HG03354 (cell line): ENCODE measurements at regions not wholly inside any gene's neighbourhood (a gene's known extent, or its start where the extent isn't known, plus 50 kb on each side); places are given as distances from the start of the nearest gene placed in this dataset.

ENCODE experiments used
- ATAC-seq: cut with Tn5 transposase; IDR thresholded peaks from one replicate; pipeline ENCODE4 v1.9.1; 2021; ENCODE audit warnings: mild to moderate bottlenecking; ENCODE audit not compliant: unreplicated experiment, poor library complexity, severe bottlenecking

DNA sequence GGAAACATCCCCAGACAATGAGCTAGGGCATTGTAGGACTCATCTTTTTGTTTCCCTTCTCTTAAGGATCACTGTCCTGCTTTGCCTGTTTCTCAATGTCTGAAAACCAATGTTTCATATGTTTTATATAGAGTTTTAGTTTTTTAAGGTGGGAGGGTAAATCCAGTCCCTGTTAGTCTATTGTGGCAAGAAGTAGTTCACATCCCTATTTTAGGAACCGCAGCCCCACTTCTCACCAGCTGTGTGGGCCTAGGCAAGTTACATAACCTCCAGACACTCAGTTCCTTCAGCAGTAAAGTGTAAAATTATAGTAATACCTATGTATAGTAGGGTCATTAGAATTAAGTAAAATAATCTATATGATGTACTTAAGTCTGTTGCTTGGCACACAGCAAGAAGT is 105.8 kb upstream of the WLS start:
- no peak for ATAC-seq

DNA sequence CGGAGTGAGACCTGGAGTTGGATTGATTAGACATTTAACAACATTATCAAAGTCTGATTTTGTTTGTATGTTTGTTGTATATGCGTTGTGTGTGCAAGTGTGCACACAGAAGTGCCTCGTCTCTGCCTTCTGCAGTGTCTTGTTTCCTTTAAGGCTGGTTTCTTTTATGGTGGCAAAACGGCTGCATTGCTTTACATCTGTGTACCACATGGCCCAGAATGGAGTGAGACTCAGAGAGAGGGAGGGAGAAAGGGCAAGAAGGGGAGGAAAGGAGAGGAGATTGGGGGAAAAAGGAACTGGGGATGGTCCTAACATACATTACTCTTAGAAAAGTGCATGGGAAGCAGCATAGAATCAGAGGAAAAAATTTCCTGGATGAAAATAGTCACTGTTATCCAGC is 99.7 kb upstream of the WLS start:
- ATAC-seq, result no peak

DNA sequence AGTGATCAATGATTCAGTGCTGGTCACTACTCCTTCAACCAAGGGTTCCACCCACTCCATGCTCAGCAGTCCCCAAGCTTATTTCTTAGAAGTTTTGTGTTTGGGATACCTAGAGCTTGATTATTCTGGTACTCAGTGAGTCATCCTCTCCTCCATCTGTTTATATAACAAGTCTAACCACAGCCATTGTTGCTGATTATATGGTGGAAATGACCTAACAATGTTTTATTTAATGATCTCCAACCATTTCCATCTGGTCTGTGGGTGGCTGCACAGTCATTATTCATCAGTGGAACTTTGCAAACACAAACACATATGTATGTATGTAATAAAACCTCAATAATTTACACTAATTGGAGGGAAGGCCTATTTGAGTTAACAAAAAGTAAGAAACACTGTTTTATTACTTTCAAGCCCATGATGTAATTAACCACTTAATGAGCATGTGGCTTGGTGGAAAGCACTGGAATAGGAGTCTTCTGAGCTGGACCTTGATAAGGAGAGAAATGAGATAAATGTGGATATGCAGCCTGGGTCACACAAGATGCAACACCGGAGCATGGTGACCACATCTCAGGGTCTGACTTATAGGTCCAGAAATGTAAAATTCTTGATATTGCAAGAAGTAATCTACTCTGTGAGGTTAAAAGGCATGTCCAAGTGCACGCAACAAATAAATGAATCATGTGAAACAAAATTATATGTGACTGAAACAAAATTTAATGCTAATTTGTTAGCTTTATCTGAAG is 99.0 kb upstream of the WLS start:
- no peak for ATAC-seq

DNA sequence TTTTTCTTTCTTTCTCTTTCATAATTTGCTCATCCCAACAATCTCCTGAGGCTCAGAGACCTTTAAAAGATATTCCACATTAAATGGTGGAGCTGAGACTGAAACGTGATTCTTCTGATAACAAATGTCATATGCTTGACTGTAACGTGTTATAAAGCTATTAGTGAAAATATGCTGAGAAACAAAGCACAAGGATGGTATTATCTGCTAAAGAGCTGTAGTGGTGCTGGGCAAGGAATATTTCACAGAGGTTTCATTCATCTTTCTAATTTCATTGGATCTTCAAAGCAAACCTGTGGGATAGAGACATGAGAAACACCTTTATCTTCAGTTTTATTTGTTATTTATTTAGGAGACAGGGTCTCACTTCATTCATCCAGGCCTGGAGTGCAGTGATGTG is 98.1 kb upstream of the WLS start:
- ATAC-seq, result no peak

DNA sequence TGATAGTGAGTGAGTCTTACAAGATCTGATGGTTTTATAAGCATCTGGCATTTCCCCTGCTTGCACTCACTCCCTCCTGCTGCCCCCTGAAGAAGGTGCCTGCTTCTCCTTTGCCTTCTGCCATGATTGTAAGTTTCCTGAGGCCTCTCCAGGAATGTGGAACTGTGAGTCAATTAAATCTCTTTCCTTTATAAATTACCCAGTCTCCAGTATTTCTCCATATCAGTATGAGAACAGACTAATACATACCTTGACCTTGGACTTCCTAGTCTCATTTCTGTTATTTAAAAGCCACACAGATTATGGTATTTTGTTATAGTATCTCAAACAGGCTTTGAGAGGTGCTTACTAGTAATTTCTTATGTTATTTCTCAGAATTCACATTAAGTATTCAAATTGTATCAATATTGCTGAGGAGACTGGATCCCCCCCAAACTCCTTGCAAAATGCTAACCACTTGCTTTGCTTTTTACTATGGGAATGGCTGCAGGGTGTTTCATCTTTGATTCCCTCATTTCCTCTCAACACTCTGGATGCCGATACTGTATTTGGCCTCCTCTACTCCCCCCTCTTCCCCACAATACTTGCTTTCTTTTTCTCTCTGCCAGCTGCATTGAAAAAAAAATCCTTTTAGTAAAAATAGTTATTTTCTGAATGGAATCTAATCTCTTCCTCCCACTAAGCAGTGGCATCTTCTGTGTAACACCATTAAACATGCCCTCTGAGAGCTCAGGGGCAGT is 96.9 kb upstream of the WLS start:
- ATAC-seq, result no peak

DNA sequence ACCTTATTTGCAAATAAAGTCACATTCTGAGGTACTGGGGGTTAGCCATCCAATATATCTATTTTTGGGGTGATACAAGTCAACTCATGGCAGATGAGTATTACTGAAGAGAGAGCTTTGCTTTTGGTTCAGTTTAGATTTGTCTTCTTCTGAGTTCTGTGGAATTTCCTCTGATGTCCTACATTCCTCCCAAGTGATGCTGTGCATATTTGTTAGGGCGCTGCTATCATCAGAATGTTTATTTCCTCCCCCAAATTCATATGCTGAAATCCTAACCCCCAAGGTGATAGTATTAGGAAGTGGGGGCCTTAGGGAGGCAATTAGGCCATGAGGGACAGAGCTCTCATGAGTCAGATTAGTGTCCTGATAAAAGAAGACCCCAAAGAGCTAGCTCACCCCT is 96.2 kb upstream of the WLS start:
- no peak for ATAC-seq

DNA sequence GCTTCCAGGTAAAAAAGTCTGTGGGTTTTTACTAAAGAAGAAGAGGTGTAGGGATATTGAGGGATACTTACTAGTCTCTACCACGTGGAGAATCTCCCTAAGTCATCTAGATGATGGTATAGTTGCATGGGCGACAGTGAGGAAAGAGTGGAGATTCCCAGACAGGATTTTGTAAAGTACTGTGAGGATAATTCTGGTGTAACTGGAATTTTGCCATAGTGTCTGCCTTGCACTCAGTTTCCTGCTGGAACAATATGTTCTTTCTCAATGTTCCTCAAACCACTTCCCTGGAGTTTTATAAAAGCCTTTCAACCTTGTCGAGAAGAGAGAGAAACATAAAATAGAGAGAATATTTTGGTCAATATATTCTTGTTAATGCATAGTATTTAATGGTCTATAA is 95.1 kb upstream of the WLS start:
- no peak for ATAC-seq

DNA sequence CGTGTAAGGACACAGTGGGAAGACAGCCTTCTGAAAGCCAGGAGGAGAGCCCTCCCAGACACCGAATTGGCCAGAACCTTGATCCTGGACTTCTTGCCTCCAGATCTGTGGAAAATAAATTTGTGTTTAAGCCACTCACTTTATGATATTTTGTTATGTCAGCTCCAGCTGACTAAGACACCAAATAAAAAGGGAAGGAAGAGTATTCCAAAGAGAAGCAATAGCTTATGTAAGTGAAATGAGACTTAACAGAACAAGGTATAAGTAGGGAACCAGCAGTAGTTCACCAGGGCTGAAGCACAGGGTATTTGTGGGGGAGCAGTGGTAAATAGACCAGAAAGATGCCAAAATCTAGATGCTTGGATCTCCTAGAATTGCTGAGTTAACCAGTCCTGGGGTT is 94.2 kb upstream of the WLS start:
- ATAC-seq, result no peak

DNA sequence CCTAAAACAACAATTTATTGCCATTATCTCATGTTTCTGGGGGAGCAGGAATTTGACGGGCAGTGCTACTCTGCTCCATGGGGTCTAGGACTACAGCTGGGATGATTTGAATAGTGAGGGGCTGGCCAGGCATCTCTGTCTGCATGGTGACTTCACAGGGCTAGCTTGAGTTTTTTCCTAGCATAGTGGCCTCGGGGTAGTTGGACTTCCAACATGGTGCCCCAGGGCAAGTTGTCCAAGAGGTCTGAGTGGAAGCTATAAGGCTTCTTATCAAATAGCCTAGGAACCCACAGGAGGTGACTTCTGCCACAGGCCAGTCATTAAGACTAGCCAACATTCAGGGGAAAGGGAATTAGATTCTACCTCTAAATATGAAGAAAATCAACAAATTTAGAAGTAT is 92.0 kb upstream of the WLS start:
- no peak for ATAC-seq

DNA sequence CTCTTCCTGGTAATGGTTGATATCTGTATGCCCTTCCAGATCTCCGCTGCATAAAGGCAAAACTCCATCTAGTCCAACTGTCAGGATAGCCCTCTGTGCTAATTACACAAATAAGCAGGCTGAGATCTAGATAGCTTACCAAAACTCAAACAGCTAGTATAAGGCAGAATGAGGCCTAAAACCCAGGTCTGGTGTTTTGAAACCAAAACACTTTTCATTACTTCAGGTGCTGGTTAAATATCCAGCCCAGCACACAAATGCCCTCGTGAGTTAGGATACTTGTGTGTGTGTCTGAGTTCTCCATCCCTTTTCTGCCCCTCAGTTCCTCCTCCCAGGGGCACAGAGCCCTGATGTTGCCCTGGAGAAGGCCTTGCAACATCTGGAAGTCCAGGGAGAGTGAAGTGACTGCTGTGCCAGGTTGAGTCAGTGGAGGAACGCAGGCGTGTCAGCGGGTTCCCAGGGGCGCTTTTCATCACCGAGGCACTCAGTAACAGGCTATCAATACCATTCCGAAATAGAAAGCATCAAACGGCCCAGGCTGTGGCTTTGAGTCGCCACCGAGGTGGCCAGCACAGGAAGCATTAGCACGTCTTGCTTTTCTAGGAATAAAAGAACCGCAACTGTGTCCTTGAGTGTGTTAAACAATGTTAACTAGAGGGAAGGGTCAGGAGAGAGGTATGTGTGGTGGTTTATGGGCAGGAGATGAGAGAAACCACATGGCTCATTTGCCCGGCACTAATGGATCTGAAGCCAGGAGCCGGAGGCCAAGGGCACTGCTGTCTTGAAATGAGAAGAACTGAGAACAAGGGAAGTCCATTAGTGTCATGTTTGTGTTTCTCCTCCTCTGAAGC is 90.7 kb upstream of the WLS start:
- no peak for ATAC-seq

DNA sequence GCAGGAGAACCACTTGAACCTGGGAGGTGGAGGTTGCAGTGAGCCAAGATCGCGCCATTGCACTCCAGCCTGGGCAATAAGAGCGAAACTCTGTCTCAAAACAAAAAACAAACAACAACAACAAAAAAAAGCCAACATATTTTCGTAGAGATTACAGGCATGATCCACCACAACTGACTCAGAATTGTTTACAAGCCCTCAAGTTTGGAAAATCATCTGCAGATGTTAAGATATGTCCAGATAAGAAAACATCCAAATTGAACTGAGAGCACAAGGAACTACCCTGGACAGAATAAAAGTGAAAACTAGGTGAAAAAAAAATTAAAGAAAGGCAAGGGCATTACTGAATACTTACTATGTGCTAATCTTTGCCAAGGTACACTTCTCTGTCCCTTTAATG is 89.8 kb upstream of the WLS start:
- no peak for ATAC-seq

DNA sequence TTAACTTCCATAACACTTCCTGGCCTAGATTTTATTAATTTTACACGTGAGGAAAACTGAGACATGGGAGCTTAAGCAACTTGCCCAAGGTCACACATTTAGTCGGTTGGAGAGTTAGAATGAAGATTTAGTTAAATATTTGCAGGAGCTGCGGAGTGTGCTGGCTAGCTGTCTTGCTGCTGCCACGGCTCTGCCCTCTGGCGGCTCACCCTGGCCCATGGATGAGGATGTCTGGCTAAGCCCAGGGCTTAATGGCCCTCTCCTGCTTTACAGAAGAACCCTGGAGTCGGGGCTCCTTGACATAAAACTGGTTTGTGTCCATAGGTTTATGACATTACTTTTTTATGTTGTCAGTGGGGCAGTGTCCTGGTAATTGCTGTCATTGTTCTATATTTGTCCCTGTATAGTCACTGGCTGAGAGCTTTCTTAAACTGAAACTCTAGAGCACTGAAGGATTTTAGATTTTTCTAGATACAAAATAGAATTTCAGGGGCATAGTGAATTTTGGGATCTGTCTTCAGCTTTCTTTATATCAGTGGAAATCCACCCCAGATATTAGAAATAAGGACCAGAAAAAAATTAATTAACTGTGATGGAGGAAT is 88.9 kb upstream of the WLS start:
- ATAC-seq, result peak; percentile 72

DNA sequence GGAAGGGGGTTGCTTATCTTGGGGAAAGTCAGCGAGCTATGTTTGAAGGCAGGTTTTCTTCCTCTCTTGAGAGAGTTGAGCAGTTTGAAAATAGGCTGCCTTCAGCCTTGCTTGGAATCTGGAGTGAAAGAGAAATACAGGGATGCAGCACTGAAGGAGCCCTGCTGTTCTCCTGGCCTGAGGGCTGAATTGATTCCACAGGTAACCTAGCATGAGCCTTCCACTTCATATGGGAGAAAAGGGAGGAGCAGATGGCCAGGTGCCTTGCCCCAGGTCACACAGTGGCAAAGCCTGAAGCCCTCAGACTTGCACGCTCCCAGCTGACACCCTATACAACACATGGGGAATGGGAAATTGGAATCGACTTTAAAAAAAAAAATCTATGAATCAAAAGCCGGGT is 88.0 kb upstream of the WLS start:
- ATAC-seq, result no peak

DNA sequence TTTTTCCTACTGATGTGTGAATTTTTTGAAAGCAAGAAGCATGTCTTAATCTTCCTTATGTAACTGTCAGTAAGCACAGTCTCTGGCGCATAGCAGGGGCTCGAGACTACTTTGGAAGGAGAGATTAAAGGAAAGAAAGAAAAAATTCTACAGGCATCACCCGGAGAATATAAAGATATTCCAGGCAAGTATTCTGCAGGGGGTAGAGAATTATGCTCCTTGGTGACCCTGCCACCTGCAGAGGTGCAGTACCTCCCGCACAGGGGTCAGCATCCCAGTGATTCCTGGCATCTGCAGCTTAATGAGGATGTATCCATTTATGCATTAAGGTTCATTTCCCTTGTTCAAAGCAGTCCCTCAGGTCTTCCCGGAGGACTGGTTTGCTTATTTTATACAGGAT is 87.6 kb upstream of the WLS start:
- no peak for ATAC-seq

DNA sequence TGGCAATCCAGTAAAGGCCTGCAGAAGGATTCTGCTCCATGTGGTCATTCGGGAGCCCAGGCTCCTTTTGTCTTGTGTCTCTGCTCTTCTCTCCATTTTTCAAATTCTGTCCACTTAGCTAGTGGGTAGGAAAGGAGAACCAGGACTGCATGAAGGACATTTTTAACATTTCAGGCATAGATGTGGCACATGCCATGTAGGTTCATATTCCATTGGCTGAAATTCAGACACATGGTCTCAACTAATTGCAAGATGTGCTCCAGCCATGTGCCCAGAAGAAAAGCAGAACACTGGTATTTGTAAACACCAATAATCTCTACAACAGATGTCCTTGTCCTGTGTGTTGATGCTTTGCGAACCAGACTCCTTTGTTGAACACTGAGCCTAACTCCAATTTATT is 85.2 kb upstream of the WLS start:
- no peak for ATAC-seq

DNA sequence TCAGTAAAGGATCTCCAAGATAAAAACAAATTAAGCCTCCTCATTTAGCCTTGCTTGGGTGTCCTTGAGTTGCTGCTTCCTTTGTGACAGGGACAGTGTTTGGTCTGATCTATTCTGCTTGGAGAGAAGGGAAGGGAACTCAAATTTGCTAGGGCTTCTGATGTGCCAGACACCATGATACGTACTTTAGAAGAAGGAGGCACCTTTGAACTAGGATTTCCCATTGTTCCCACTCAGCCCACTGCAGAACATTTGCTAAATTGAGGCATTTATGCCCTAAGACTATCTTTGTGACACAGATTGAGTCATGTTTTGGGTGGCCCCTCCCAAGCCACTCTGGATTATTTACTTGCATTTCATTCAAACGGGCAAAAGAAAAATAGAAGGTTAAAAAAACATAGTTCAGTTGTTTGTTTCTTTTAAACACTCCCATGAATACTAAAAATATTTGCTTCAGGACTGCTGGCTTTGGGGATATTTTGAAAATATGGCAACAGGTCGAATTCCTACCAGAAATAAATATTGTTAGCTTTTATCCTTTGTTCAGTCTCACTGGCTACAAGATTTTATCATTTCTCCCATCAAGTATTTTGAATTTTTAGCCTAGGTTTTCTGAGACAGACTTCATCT is 81.9 kb upstream of the WLS start:
- no peak for ATAC-seq

DNA sequence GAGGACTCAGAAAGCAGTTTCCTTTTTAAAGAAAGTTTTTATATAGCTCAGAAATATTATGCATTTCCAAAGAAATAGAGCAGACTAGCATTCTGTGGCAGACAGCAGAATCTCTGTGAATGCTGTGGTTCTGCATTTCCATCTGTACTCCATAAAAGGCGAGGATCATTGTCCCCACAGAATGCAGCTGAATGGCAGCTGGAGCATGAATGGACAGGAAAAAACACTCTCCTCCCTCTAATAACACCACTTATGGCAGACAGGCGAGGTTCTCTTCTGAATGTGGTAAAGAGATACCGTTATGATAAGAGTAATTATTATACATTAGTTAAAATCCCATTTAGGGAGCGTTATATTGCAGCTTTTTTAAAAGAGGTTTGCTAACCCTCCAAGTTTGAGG is 81.4 kb upstream of the WLS start:
- ATAC-seq, result no peak

DNA sequence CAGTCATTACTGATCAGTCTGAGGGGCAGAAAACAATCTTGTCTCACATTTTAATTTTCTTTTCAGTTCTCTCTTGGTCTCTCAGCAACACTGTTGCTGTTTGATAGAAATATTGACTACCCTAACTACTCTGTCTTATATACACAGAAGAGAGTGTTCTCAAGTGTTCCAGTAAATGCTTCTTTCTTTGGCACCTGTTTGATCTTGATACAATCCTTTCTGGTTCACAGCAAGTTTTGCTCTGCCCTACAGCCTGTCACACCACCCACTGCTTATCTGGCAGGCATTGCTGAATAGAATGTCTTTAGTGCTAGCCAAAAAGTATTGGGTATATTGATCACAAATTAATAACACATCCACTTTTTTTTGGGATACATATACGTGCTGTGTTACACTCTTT is 75.7 kb upstream of the WLS start:
- ATAC-seq, result no peak

DNA sequence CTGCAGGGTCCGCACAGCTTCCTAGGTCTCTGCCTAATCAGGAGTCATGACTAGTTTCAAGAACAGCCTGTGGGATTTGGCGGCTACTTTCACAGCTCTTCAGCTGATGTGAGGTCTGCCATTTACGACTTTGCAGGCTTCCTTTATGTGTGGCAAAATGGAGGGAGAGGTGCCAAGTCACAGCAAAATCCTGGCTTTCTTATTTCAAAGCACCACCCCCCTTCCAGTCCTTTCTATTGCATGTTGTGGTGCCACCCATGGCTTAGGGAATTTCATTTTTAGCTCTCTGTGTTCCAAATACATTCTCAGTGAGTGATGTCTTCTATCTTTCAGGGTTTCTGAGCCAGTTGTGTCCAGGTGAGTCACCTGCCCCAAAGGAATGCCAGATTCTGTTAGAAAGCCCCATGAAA is 75.1 kb upstream of the WLS start:
- ATAC-seq, result no peak

DNA sequence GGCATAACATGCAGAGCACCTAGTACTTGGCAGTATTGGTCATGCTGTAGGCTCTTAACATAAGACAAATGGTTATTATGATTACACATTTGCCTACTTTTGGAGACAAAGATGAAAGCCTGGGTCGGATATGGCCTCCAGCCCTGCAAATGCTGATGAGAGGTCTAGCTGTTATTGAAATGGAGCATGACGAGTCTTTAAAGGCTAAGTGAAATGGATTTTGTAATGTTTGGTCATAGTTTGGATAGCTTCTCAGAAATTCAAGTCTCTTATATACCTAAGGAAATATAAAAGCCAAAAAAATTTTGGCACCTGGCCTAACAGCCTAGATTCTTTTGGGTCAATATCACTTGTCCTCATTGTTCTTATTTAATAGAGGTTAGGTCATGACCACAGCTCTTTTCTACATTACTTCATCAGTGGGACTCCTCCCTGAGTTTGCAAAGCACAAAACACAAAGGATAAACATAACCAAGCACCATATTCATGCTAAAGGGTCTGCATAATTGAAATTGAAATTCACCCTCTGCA is 69.2 kb upstream of the WLS start:
- no peak for ATAC-seq
